ENCODE measurements at regions not wholly inside any gene's neighbourhood (a gene's known extent, or its start where the extent isn't known, plus 50 kb on each side); places are given as distances from the start of the nearest gene placed in this dataset.

- Histone ChIP-seq H3K79me2 (replicated peaks; ENCODE audit: insufficient read depth) (no peaks in the 10 kb centered on the region), H3K36me3 (ENCODE audit: insufficient read depth) (no peaks in the 10 kb centered on the region), H3F3A (replicated peaks; ENCODE audit: low read depth) (no peaks in the 10 kb centered on the region), H3K9me2 (ENCODE audit: insufficient read depth) (0 out of 2 replicates have a peak, but pooled peaks cover 4% of the 10 kb centered on the region), H3K4me1 (ENCODE audit: insufficient read depth) (no peaks in the 10 kb centered on the region), H3K27me3 (ENCODE audit: insufficient read depth) (no peaks in the 10 kb centered on the region), H3K4me3 (no peak overlapping the region), H2AFZ (no peak overlapping the region), H4K20me1 (replicated peaks; ENCODE audit: insufficient read depth) (no peaks in the 10 kb centered on the region), H3K27ac (ENCODE audit: low read depth) (no peak overlapping the region), H3K4me2 (no peak overlapping the region)
- TF ChIP-seq REST (IDR thresholded peaks at IDR 0.05; ENCODE audit: unreplicated experiment) (no peak), ETS1 (IDR thresholded peaks at IDR 0.05) (no peak), STAT1 (IDR thresholded peaks at IDR 0.05; ENCODE audit: unreplicated experiment) (no peak), CTCF (conservative IDR thresholded peaks at IDR 0.05; ENCODE audit: low read depth in 2 of 2) (no peak), POLR2AphosphoS5 (IDR thresholded peaks at IDR 0.05; ENCODE audit: low read depth) (no peak), CREB1 (CRISPR knock-in tag; IDR thresholded peaks at IDR 0.05; ENCODE audit: low read depth) (no peak), ZNF114 (CRISPR knock-in tag; IDR thresholded peaks at IDR 0.05) (no peak), ZNF331 (CRISPR knock-in tag; IDR thresholded peaks at IDR 0.05; ENCODE audit: low read depth) (no peak)
- no peak for ATAC-seq
- no peak overlapping the region for H3K27ac Mint-ChIP-seq
- H3K4me1 Mint-ChIP-seq: no peaks in the 10 kb centered on the region
- peaks cover 11% of the 10 kb centered on the region; the same call in 2 of the 3 replicates for H3K9me3 Mint-ChIP-seq
- DNase-seq (ENCODE audit: low spot score): no peak
- 0 out of 3 replicates have a peak, but pooled peaks cover 6% of the 10 kb centered on the region for H3K36me3 Mint-ChIP-seq (ENCODE audit: low read depth)
- peaks cover 2% of the 10 kb centered on the region for H3K27me3 Mint-ChIP-seq (ENCODE audit: insufficient read depth, low read depth, poor library complexity)
- H3K4me3 Mint-ChIP-seq: no peak overlapping the region
These were observed 302.6 kb upstream of the ADAMTS16 start for GRCh38 chr5:4837489-4838058.

- H3K36me3 ChIP-seq (ENCODE audit: insufficient read depth): 0 out of 2 replicates have a peak, but pooled peaks cover 4% of the 10 kb centered on the region
- H3K9me2 ChIP-seq (ENCODE audit: insufficient read depth): no peaks in the 10 kb centered on the region
- H4K20me1 ChIP-seq (replicated peaks; ENCODE audit: insufficient read depth): no peaks in the 10 kb centered on the region
- Mint-ChIP-seq H3K36me3 (ENCODE audit: low read depth) (peaks cover 5% of the 10 kb centered on the region; the same call in 1 of the 3 replicates), H3K4me3 (no peak overlapping the region), H3K4me1 (no peaks in the 10 kb centered on the region), H3K27ac (no peak overlapping the region), H3K27me3 (ENCODE audit: insufficient read depth, low read depth, poor library complexity) (no peaks in the 10 kb centered on the region), H3K9me3 (peaks cover 10% of the 10 kb centered on the region)
- H2AFZ ChIP-seq: no peak overlapping the region
- no peak overlapping the region for H3K4me2 ChIP-seq
- H3K27ac ChIP-seq (ENCODE audit: low read depth): no peak overlapping the region
- no peaks in the 10 kb centered on the region for H3K4me1 ChIP-seq (ENCODE audit: insufficient read depth)
- no peaks in the 10 kb centered on the region for H3K79me2 ChIP-seq (replicated peaks; ENCODE audit: insufficient read depth)
- H3K4me3 ChIP-seq: no peak overlapping the region
- ATAC-seq (no peak), DNase-seq (ENCODE audit: low spot score) (no peak)
- H3K27me3 ChIP-seq (ENCODE audit: insufficient read depth): no peaks in the 10 kb centered on the region
- H3F3A ChIP-seq (replicated peaks; ENCODE audit: low read depth): no peaks in the 10 kb centered on the region
- TF ChIP-seq ZNF331 (CRISPR knock-in tag; IDR thresholded peaks at IDR 0.05; ENCODE audit: low read depth) (no peak), STAT1 (IDR thresholded peaks at IDR 0.05; ENCODE audit: unreplicated experiment) (no peak), EZH2phosphoT487 (IDR thresholded peaks at IDR 0.05; ENCODE audit: unreplicated experiment) (no peak)
These were observed 294.9 kb upstream of the ADAMTS16 start for GRCh38 chr5:4845221-4845620.

All from GM23338 (cell line).